HCT116 (cell line): ENCODE measurements at regions not wholly inside any gene's neighbourhood (a gene's known extent, or its start where the extent isn't known, plus 50 kb on each side); places are given as distances from the start of the nearest gene placed in this dataset.
A peak's percentile ranks its signal among the peaks of the same experiment; 100 is the strongest.

Source experiments
- ATAC-seq: fragments of 200-7000 bp; cut with Tn5 transposase; 2 replicates; pipeline ENCODE4 v1.9.1; 2020; ENCODE audit warnings: mild to moderate bottlenecking, moderate library complexity
- BruUV-seq: library from RNA; stranded (reverse); fragments of 400-500 nt; replicated peaks from 2 replicates; lab custom pipeline; 2021; lab: Mats Ljungman, UMichigan
- CTCF ChIA-PET: fragments of 300-600 bp; sonication (Branson Sonifier 250); formaldehyde crosslinking; loops from one replicate; lab custom pipeline; 2021; ENCODE audit warnings: antibody characterized with exemption; lab: Charles Lee
- POLR2A ChIA-PET: fragments of 300-600, 350-600 bp; sonication (Branson Sonifier 250); formaldehyde crosslinking; loops from one replicate; lab custom pipeline; 2021; ENCODE audit warnings: antibody characterized with exemption; lab: Charles Lee
- RAD21 ChIA-PET, 2 experiments: fragments of 300-600 bp; sonication (Branson Sonifier 250); formaldehyde crosslinking; loops; one replicate each; lab custom pipeline; 2023; ENCODE audit warnings: low total read pairs in 2 of 2; ENCODE audit not compliant: uncharacterized antibody in 2 of 2, unreplicated experiment in 2 of 2, low non-redundant PET in 1 of 2; lab: Charles Lee
- DNase-seq: peaks from one replicate; pipeline ENCODE4 v3.0.0-alpha.2; 2010; ENCODE audit warnings: low read depth, low spot score
- H2AFZ ChIP-seq: fragments of 200-600 bp; shearing (Covaris generic), sonication (generic); 2 replicates; pipeline ENCODE4 v1.6.1; 2017; ENCODE audit warnings: low read depth, mixed run types, mixed read lengths, antibody characterized with exemption, low read length; ENCODE audit not compliant: poor library complexity, severe bottlenecking
- H3K27ac ChIP-seq: 2 replicates; pipeline ENCODE4 v1.5.1; 2012; ENCODE audit warnings: low read depth, low read length
- H3K27me3 ChIP-seq: fragments of 200-600 bp; sonication (generic); 2 replicates; pipeline ENCODE4 v1.6.1; 2016; ENCODE audit warnings: mixed run types, low read length, mixed read lengths; ENCODE audit not compliant: insufficient read depth
- H3K36me3 ChIP-seq, 2 experiments: fragments of 200-500 bp in 1 of 2; fragments of 200-600 bp in 1 of 2; sonication (Bioruptor generic) in 1 of 2; sonication (generic) in 1 of 2; 2 replicates each; pipeline versions ENCODE4 v1.5.1 to v1.6.1; 2014 to 2016; ENCODE audit warnings: low read length in 2 of 2, inconsistent platforms in 1 of 2, mixed read lengths in 1 of 2, mixed run types in 1 of 2; ENCODE audit not compliant: insufficient read depth in 2 of 2, control insufficient read depth in 1 of 2
- H3K4me1 ChIP-seq, 2 experiments: fragments of 200-600 bp in 1 of 2; sonication (generic) in 1 of 2; 2 replicates each; pipeline versions ENCODE4 v1.5.1 to v1.6.1; 2012 to 2017; ENCODE audit warnings: low read length in 2 of 2, inconsistent platforms in 1 of 2, mild to moderate bottlenecking in 1 of 2, mixed read lengths in 1 of 2, mixed run types in 1 of 2, moderate library complexity in 1 of 2; ENCODE audit not compliant: insufficient read depth in 2 of 2, control insufficient read depth in 1 of 2
- H3K4me2 ChIP-seq: fragments of 200-600 bp; sonication (generic); 2 replicates; pipeline ENCODE4 v1.6.1; 2017; ENCODE audit warnings: mixed run types, low read length, mixed read lengths
- H3K4me3 ChIP-seq, 2 experiments: fragments of 200-600 bp in 1 of 2; sonication (generic) in 1 of 2; replicated peaks in 1 of 2; 2 replicates each; pipeline ENCODE4 v1.5.1; 2011 to 2016; ENCODE audit warnings: low read length in 2 of 2, control low read depth in 1 of 2, low read depth in 1 of 2, mild to moderate bottlenecking in 1 of 2, mixed read lengths in 1 of 2, mixed run types in 1 of 2
- H3K79me2 ChIP-seq: fragments of 200-600 bp; sonication (generic); 2 replicates; pipeline ENCODE4 v1.6.1; 2017; ENCODE audit warnings: mild to moderate bottlenecking, mixed run types, low read length, moderate library complexity, mixed read lengths; ENCODE audit not compliant: insufficient read depth
- H3K9ac ChIP-seq: fragments of 200-600 bp; sonication (generic); 2 replicates; pipeline ENCODE4 v1.6.1; 2016; ENCODE audit warnings: low read length, mixed read lengths
- H3K9me2 ChIP-seq: fragments of 200-600 bp; sonication (generic), shearing (Covaris generic); 2 replicates; pipeline ENCODE4 v1.6.1; 2017; ENCODE audit warnings: mixed run types, mild to moderate bottlenecking, moderate library complexity; ENCODE audit not compliant: insufficient read depth
- H3K9me3 ChIP-seq, 2 experiments: fragments of 200-500 bp in 1 of 2; fragments of 200-600 bp in 1 of 2; sonication (Bioruptor generic) in 1 of 2; sonication (generic) in 1 of 2; 2 replicates each; pipeline ENCODE4 v1.6.1; 2014 to 2017; ENCODE audit warnings: low read length in 2 of 2, mixed read lengths in 2 of 2, inconsistent platforms in 1 of 2, low read depth in 1 of 2, mild to moderate bottlenecking in 1 of 2, mixed run types in 1 of 2, moderate library complexity in 1 of 2; ENCODE audit not compliant: control insufficient read depth in 1 of 2, insufficient read depth in 1 of 2
- H4K20me1 ChIP-seq: fragments of 200-600 bp; sonication (generic), shearing (Covaris generic); 2 replicates; pipeline ENCODE4 v1.6.1; 2017; ENCODE audit warnings: mixed run types, mild to moderate bottlenecking, moderate library complexity; ENCODE audit not compliant: insufficient read depth
- CEBPB ChIP-seq: IDR thresholded peaks from 2 replicates; pipeline ENCODE4 v1.6.1; 2012; ENCODE audit warnings: low read depth
- JUND ChIP-seq: IDR thresholded peaks from 2 replicates; pipeline ENCODE4 v1.6.1; 2012
- POLR2A ChIP-seq: IDR thresholded peaks from 2 replicates; pipeline ENCODE4 v1.7.0; 2011; ENCODE audit warnings: borderline replicate concordance; ENCODE audit not compliant: insufficient read depth, insufficient read length; ENCODE audit errors: extremely low read depth
- RAD21 ChIP-seq: IDR thresholded peaks from 2 replicates; pipeline ENCODE4 v1.6.1; 2012; ENCODE audit warnings: low read depth, mild to moderate bottlenecking
- SP1 ChIP-seq: IDR thresholded peaks from 2 replicates; pipeline ENCODE4 v1.6.1; 2012; ENCODE audit warnings: low read depth
- TCF7L2 ChIP-seq: IDR thresholded peaks from 2 replicates; pipeline ENCODE4 v1.7.0; 2011; ENCODE audit warnings: borderline replicate concordance, inconsistent platforms; ENCODE audit not compliant: insufficient read depth, insufficient read length; ENCODE audit errors: extremely low read depth
- YY1 ChIP-seq: IDR thresholded peaks from 2 replicates; pipeline ENCODE4 v1.6.1; 2011; ENCODE audit warnings: low read length, low read depth, moderate library complexity, mild to moderate bottlenecking; ENCODE audit not compliant: insufficient replicate concordance; ENCODE audit errors: extremely low read depth
- intact Hi-C: fragments of 100-400 bp; cut with micrococcal nuclease; formaldehyde crosslinking; loops from 2 replicates; pipeline ENCODE4 v1.10.0; 2022
- TF ChIP-seq, protein P1 (sequence below): IDR thresholded peaks from 2 replicates; pipeline ENCODE4 v1.6.1; 2012
- TF ChIP-seq, protein P2 (sequence below): IDR thresholded peaks from 2 replicates; pipeline ENCODE4 v1.6.1; 2012
- TF ChIP-seq, protein P3 (sequence below), 3 experiments: fragments of 200-600 bp in 1 of 3; sonication (generic) in 1 of 3; IDR thresholded peaks in 2 of 3; conservative IDR thresholded peaks in 1 of 3; 2 replicates each; pipeline ENCODE4 v1.5.1; 2012 to 2017; ENCODE audit warnings: low read depth in 2 of 3, low read length in 2 of 3, antibody characterized with exemption in 1 of 3, borderline replicate concordance in 1 of 3, control low read depth in 1 of 3, mild to moderate bottlenecking in 1 of 3, mixed read lengths in 1 of 3, mixed run types in 1 of 3, moderate library complexity in 1 of 3; ENCODE audit not compliant: insufficient read depth in 1 of 3

DNA sequence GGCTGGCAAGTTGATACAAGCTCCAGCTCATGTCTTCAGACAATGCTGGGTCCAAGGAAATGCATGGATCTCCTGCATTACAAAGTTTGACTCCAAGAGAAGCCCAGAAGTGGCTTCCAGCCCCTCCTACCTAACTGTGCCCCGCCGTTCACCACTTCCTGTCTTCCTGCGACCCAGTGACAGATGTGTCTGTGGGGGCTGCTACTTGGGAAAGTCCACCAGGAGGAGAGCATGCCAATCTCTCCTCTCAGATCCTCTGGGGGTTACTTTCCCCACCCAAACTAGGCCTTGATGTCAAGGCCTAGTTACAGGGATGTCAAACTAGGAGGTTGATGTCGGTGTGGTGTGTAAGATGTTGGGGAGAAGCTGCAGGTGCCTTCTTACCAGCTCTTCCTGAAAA is 133.6 kb upstream of the RASGRP1 start:
- H3K9ac ChIP-seq = no peak overlapping the region
- H3K9me2 ChIP-seq = no peaks in the 10 kb centered on the region
- RAD21 ChIA-PET = no interaction called here
- intact Hi-C loops = no loop called here
- H3K36me3 ChIP-seq = no peaks in the 10 kb centered on the region
- no peaks in the 10 kb centered on the region for H3K79me2 ChIP-seq
- H3K4me2 ChIP-seq = no peak overlapping the region
- no TSS peak for BruUV-seq
- POLR2A ChIA-PET = no interaction called here
- CTCF ChIA-PET = interaction anchor here (1.2 to 2.6 kb wide), 2 partner anchors 258 to 703 kb away, joined by 6 to 44 read pairs; no protein-coding TSS in a partner anchor
- no peaks in the 10 kb centered on the region for H3K27me3 ChIP-seq
- DNase-seq = no peak
- no peak overlapping the region for H3K27ac ChIP-seq
- ATAC-seq = no peak
- no peak overlapping the region for H3K4me3 ChIP-seq
- H3K4me1 ChIP-seq = peaks cover 3 to 10% of the 10 kb centered on the region in 2 experiments; a peak in 1 of 4 replicates
- H3K9me3 ChIP-seq = no peaks in the 10 kb centered on the region
- H4K20me1 ChIP-seq = no peaks in the 10 kb centered on the region
- no peak overlapping the region for H2AFZ ChIP-seq
- no peak for TF ChIP-seq JUND
- TF ChIP-seq YY1 = no peak
- TF ChIP-seq, protein P1, sequence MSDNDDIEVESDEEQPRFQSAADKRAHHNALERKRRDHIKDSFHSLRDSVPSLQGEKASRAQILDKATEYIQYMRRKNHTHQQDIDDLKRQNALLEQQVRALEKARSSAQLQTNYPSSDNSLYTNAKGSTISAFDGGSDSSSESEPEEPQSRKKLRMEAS = no peak
- no peak for TF ChIP-seq SP1
- TF ChIP-seq, protein P2, sequence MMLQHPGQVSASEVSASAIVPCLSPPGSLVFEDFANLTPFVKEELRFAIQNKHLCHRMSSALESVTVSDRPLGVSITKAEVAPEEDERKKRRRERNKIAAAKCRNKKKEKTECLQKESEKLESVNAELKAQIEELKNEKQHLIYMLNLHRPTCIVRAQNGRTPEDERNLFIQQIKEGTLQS = no peak
- no peak for TF ChIP-seq CEBPB
- TF ChIP-seq POLR2A = no peak

DNA sequence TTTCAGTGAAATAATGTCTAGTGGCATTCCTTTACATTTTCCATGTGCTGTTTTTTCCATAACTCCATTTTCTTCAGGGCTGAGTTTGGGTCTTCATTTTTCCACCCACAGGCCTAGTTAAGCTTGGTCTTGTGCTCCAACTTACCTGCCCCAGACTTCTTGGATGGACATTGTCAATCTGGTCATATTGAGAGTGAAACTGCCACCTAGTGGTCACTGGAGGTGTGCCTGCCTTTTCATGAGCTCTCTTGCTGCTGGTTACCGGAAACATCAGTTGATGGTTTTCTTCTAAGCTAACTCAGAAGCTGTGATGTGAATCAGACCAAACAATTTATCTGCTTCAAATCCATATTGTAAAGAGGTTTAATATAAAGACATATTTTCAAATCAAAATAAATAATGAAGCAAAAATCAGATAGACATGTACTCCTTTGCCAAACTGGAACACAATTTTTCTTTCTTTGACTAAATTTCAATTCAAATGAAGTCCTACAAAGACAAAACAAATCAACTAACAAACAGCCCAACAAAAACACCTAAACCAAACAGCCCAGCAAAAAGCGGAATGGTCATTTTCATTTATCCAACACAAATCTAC is 135.1 kb upstream of the RASGRP1 start:
- CTCF ChIA-PET = interaction anchor here (0.6 to 2.9 kb wide), 29 partner anchors 8 to 1058 kb away, joined by 3 to 55 read pairs (median 4); partner anchors contain the start of gene FAM98B
- Histone ChIP-seq H2AFZ (no peak overlapping the region), H4K20me1 (no peaks in the 10 kb centered on the region), H3K27ac (no peak overlapping the region), H3K9ac (no peak overlapping the region), H3K9me2 (no peaks in the 10 kb centered on the region), H3K9me3 (no peaks in the 10 kb centered on the region), H3K4me2 (no peak overlapping the region), H3K4me1 (peaks cover 3 to 10% of the 10 kb centered on the region in 2 experiments; a peak in 1 of 4 replicates)
- RAD21 ChIA-PET = interaction anchor here (0.7 to 0.9 kb wide), 3 partner anchors 136 to 260 kb away, joined by 4 to 6 read pairs (median 4); no protein-coding TSS in a partner anchor
- intact Hi-C loops = loop anchor here (10.0 kb wide), 1 partner anchor 1515 kb away; no protein-coding TSS in a partner anchor
- TF ChIP-seq JUND = no peak
- TF ChIP-seq RAD21 = peak; percentile 51
- TF ChIP-seq, protein P3, sequence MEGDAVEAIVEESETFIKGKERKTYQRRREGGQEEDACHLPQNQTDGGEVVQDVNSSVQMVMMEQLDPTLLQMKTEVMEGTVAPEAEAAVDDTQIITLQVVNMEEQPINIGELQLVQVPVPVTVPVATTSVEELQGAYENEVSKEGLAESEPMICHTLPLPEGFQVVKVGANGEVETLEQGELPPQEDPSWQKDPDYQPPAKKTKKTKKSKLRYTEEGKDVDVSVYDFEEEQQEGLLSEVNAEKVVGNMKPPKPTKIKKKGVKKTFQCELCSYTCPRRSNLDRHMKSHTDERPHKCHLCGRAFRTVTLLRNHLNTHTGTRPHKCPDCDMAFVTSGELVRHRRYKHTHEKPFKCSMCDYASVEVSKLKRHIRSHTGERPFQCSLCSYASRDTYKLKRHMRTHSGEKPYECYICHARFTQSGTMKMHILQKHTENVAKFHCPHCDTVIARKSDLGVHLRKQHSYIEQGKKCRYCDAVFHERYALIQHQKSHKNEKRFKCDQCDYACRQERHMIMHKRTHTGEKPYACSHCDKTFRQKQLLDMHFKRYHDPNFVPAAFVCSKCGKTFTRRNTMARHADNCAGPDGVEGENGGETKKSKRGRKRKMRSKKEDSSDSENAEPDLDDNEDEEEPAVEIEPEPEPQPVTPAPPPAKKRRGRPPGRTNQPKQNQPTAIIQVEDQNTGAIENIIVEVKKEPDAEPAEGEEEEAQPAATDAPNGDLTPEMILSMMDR (IDR thresholded peaks at IDR 0.05 in 2 of 3, conservative IDR thresholded peaks at IDR 0.05 in 1 of 3; ENCODE audit: borderline replicate concordance in 1 of 3, insufficient read depth in 1 of 3, low read depth in 2 of 3, low read length in 2 of 3) = peak; percentile 37 to 93 (median 92); a peak in 5 of 6 replicates
- no peak for TF ChIP-seq TCF7L2
- TF ChIP-seq, all 23 proteins: peak for 2
- no peak overlapping the region for H3K4me3 ChIP-seq
- no peaks in the 10 kb centered on the region for H3K36me3 ChIP-seq
- DNase-seq = peak; percentile 54
- POLR2A ChIA-PET = no interaction called here
- BruUV-seq = no TSS peak
- no peaks in the 10 kb centered on the region for H3K27me3 ChIP-seq
- ATAC-seq = peak; percentile 89
- H3K79me2 ChIP-seq = no peaks in the 10 kb centered on the region
